Endothelial cell (in vitro differentiated cells): ENCODE measurements at regions not wholly inside any gene's neighbourhood (a gene's known extent, or its start where the extent isn't known, plus 50 kb on each side); places are given as distances from the start of the nearest gene placed in this dataset.

Source experiments
- DNase-seq: peaks from one replicate; pipeline ENCODE4 v3.0.0; 2021; ENCODE audit warnings: low spot score
- H3K27ac Mint-ChIP-seq: one replicate; pipeline ENCODE4 v1.8.0; 2021; ENCODE audit warnings: mixed read lengths, inconsistent platforms; ENCODE audit not compliant: unreplicated experiment
- H3K27me3 Mint-ChIP-seq: one replicate; pipeline ENCODE4 v1.8.0; 2021; ENCODE audit warnings: mild to moderate bottlenecking, moderate library complexity, mixed read lengths, inconsistent platforms; ENCODE audit not compliant: unreplicated experiment
- H3K36me3 Mint-ChIP-seq: one replicate; pipeline ENCODE4 v1.8.0; 2021; ENCODE audit warnings: mild to moderate bottlenecking, low read depth, mixed read lengths, inconsistent platforms; ENCODE audit not compliant: unreplicated experiment
- H3K4me1 Mint-ChIP-seq: one replicate; pipeline ENCODE4 v1.8.0; 2021; ENCODE audit warnings: mild to moderate bottlenecking, mixed read lengths, inconsistent platforms; ENCODE audit not compliant: unreplicated experiment
- H3K4me3 Mint-ChIP-seq: one replicate; pipeline ENCODE4 v1.8.0; 2021; ENCODE audit warnings: mild to moderate bottlenecking, mixed read lengths, inconsistent platforms; ENCODE audit not compliant: unreplicated experiment
- H3K9me3 Mint-ChIP-seq: one replicate; pipeline ENCODE4 v1.8.0; 2021; ENCODE audit warnings: mixed read lengths, inconsistent platforms; ENCODE audit not compliant: unreplicated experiment
- TF ChIP-seq, protein P1 (sequence below): fragments of 200-600 bp; sonication (generic); IDR thresholded peaks from one replicate; pipeline ENCODE4 v1.5.0; 2021; ENCODE audit warnings: antibody characterized with exemption; ENCODE audit not compliant: unreplicated experiment

DNA sequence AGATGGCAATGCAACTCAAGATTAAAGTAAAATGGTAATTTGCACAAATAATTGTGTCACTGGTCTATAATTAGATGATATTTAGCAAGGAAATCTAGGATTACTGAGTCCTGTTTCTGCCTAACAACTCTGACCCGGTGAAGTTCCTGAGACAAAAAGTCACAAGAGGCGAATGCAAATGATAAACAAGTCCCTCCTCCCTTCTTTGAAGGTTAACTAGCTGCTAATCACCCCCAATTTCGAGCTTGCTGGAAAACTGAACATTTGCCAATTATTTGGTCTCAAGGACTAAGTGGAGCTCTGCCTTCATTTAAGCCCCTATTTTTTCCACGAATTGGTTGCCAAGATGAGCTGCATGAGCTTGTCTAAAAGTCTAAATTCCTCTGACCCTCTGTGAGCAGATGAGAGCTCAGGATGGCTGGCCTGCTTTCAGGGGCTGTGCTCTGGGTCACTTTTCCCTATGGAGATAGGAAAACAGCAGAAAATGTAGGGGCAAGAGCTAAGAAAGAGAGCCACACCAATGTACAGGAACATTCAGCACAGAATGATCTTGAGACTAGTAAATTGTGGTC is 127.3 kb downstream of the MBL2 start:
- no peak overlapping the region for H3K27ac Mint-ChIP-seq

DNA sequence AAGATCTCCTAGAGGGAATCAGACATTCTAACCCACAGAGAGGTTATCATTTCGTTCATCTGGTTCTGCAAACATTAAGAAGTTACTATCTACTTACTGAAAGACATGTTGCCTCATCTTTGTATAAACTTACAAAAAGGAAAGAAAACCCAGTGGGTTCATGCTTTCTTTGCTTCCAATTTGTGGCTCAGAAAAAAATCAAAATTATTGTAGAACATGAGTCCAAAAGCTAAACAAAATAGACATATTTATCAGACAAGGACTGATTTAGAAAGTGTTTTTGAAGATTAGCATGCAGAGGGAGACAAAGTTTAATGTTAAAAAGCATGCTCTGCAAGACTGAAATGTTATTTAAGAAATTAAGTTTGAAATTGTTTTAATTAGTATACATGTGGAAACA is 123.1 kb downstream of the MBL2 start:
- no peak for DNase-seq
- Mint-ChIP-seq H3K27me3 (no peaks in the 10 kb centered on the region), H3K4me3 (no peak overlapping the region), H3K4me1 (no peaks in the 10 kb centered on the region), H3K36me3 (no peaks in the 10 kb centered on the region), H3K9me3 (no peaks in the 10 kb centered on the region), H3K27ac (no peak overlapping the region)
- TF ChIP-seq, protein P1, sequence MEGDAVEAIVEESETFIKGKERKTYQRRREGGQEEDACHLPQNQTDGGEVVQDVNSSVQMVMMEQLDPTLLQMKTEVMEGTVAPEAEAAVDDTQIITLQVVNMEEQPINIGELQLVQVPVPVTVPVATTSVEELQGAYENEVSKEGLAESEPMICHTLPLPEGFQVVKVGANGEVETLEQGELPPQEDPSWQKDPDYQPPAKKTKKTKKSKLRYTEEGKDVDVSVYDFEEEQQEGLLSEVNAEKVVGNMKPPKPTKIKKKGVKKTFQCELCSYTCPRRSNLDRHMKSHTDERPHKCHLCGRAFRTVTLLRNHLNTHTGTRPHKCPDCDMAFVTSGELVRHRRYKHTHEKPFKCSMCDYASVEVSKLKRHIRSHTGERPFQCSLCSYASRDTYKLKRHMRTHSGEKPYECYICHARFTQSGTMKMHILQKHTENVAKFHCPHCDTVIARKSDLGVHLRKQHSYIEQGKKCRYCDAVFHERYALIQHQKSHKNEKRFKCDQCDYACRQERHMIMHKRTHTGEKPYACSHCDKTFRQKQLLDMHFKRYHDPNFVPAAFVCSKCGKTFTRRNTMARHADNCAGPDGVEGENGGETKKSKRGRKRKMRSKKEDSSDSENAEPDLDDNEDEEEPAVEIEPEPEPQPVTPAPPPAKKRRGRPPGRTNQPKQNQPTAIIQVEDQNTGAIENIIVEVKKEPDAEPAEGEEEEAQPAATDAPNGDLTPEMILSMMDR = no peak

More for the DNA sequence above, 127.3 kb downstream of the MBL2 start:
- no peak overlapping the region for H3K4me3 Mint-ChIP-seq
- no peak for DNase-seq
- no peaks in the 10 kb centered on the region for H3K27me3 Mint-ChIP-seq
- TF ChIP-seq, protein P1 = no peak
- H3K9me3 Mint-ChIP-seq = no peaks in the 10 kb centered on the region
- no peaks in the 10 kb centered on the region for H3K4me1 Mint-ChIP-seq
- H3K36me3 Mint-ChIP-seq = no peaks in the 10 kb centered on the region

DNA sequence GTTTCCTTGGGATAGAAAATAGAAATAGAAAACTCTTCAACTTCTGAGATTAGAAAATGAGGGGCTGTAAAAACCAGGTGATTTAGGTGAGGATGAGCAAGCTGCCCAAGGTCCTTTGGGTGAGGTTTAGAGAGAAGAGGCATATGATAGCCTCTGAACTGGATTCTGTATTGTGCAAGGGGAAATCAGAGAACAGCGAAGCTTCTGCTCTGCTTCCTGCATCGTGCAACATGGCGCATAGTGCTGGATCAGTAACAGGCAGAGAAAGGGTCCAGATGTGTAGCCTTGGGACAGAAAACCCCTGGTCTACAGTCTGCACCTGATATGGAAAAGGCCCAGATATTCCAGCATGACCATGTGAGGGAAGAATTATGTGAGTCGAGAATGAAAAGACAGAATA is 121.7 kb downstream of the MBL2 start:
- H3K27ac Mint-ChIP-seq = no peak overlapping the region
- TF ChIP-seq, protein P1 = no peak
- DNase-seq = no peak
- no peaks in the 10 kb centered on the region for H3K9me3 Mint-ChIP-seq
- no peaks in the 10 kb centered on the region for H3K36me3 Mint-ChIP-seq
- no peak overlapping the region for H3K4me3 Mint-ChIP-seq
- H3K4me1 Mint-ChIP-seq = no peaks in the 10 kb centered on the region
- no peaks in the 10 kb centered on the region for H3K27me3 Mint-ChIP-seq

DNA sequence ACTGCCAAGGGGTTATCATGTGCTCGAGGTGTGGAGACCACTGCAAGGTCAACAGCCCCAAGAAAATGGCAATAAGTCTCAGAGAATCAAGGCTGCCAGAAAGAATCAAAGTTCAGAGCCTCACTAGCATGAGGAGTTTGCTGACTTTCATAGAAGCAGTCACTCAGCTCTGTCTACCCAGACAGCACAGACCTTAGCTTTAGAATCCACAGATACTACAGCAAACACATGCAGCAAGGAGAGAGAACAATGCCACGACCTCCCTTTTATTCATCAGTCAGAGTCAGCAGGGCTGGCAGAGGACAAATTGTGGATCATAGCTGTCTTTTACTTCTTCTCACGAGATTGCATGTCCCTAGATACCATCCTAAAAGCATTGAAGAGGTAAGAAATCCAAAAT is 121.3 kb downstream of the MBL2 start:
- no peak for DNase-seq
- TF ChIP-seq, protein P1 = no peak
- Mint-ChIP-seq H3K4me1 (no peaks in the 10 kb centered on the region), H3K36me3 (no peaks in the 10 kb centered on the region), H3K27me3 (no peaks in the 10 kb centered on the region), H3K27ac (no peak overlapping the region), H3K9me3 (no peaks in the 10 kb centered on the region), H3K4me3 (no peak overlapping the region)

DNA sequence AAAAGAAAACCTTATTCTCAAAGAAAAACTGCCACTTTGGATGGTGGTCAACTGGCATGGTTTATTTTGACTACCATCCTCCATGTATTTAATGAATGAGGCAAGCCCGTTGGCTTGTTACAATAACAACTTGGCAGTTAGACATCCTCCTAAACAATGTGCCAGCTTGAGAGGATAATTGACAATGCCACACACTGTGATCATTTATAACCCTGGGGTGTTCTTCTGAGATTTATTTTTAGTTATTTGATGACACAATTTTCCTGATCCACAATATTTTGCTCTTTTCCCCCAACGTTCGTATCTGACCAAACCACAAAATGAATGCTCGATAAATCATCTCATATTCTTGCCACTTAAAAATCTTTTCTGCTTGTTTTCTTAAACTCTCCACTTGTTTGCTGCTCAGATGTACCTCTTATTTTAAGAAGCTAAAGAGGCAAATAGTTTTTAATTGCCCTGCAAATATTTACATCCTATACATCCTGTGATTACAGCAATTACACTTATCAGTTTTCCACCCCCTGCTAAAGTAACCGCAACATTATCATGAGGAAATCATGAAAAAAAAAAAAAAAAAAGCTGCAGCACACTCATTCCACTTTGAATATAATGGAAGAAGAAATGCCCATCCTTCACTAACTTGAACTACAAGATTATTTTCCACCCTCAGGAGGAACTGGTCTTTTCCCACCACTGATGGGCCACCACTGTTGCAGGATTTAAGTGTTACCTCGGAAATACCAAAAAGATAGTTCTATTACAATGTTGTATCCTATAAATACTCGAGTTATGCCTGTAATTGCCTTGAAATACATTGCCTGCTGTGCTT is 119.9 kb downstream of the MBL2 start:
- TF ChIP-seq, protein P1 = no peak
- DNase-seq = no peak
- Mint-ChIP-seq H3K4me1 (no peaks in the 10 kb centered on the region), H3K36me3 (no peaks in the 10 kb centered on the region), H3K4me3 (no peak overlapping the region), H3K27me3 (no peaks in the 10 kb centered on the region), H3K9me3 (no peaks in the 10 kb centered on the region), H3K27ac (no peak overlapping the region)
